ENCODE measurements at regions not wholly inside any gene's neighbourhood (a gene's known extent, or its start where the extent isn't known, plus 50 kb on each side); places are given as distances from the start of the nearest gene placed in this dataset.

GRCh38 chr3:30341079-30341478 is 265.3 kb upstream of the TGFBR2 start:
- TF ChIP-seq EZH2 (IDR thresholded peaks at IDR 0.05; ENCODE audit: low read length, missing control alignments) (no peak), CTCF (conservative IDR thresholded peaks at IDR 0.05 in 1 of 2, IDR thresholded peaks at IDR 0.05 in 1 of 2; ENCODE audit: low read depth in 1 of 2, low read length in 2 of 2) (no peak)

All from fibroblast of lung (primary cell).